ENCODE measurements at regions not wholly inside any gene's neighbourhood (a gene's known extent, or its start where the extent isn't known, plus 50 kb on each side); places are given as distances from the start of the nearest gene placed in this dataset.
"Not testable (repeated sequence)": the region's sequence is repeated elsewhere in the genome, so short reads cannot be mapped to it uniquely, and the experiment has no call there.

DNA sequence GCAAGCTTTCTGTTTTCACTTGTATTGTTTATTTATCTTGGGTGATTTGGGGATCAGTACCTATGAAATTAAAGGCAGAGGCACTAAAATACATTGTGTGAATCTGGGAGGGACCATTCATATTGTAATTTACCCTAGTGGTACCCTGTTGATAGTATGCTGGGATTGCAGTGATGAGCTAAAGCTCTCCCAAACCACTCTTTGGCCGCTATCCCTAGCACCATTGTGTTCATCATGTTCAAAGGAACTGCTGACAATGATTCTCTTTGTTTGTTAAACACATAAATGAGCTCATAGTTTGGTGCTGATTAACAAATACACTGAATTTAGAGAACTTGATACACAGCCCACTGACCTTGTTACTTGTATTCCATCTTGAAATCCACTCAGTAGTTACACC lies 1469.8 kb downstream of the CDH11 start:
- no peaks in the 10 kb centered on the region for H3K4me1 ChIP-seq (ENCODE audit: insufficient read depth, low read length)
- H3K36me3 ChIP-seq (ENCODE audit: insufficient read depth, low read length) = no peaks in the 10 kb centered on the region
- H3K9ac ChIP-seq (ENCODE audit: low read depth, low read length) = no peak overlapping the region
- H3K9me3 ChIP-seq (ENCODE audit: control insufficient read depth, insufficient read depth, low read length) = no peaks in the 10 kb centered on the region

DNA sequence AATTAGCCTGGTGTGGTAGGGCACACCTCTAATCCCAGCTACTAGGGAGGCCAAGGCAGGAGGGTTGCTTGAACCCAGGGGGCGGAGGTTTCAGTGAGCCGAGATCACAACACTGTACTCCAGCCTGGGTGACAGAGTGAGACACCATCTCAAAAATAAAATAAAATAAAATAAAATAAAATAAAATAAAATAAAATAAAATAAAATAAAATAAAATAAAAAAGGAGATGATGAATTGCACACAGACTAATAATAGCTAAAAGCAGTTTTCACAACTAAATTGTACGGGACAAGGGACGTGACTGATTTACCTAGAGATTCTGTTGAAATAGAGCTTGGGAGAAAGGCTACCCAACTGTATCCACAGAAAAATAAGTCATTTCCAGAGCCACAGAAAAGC lies 1471.3 kb downstream of the CDH11 start:
- Histone ChIP-seq H3K36me3 (ENCODE audit: insufficient read depth, low read length) (no peaks in the 10 kb centered on the region), H3K4me1 (ENCODE audit: insufficient read depth, low read length) (no peaks in the 10 kb centered on the region), H3K9ac (ENCODE audit: low read depth, low read length) (no peak overlapping the region), H3K9me3 (ENCODE audit: control insufficient read depth, insufficient read depth, low read length) (no peaks in the 10 kb centered on the region)

DNA sequence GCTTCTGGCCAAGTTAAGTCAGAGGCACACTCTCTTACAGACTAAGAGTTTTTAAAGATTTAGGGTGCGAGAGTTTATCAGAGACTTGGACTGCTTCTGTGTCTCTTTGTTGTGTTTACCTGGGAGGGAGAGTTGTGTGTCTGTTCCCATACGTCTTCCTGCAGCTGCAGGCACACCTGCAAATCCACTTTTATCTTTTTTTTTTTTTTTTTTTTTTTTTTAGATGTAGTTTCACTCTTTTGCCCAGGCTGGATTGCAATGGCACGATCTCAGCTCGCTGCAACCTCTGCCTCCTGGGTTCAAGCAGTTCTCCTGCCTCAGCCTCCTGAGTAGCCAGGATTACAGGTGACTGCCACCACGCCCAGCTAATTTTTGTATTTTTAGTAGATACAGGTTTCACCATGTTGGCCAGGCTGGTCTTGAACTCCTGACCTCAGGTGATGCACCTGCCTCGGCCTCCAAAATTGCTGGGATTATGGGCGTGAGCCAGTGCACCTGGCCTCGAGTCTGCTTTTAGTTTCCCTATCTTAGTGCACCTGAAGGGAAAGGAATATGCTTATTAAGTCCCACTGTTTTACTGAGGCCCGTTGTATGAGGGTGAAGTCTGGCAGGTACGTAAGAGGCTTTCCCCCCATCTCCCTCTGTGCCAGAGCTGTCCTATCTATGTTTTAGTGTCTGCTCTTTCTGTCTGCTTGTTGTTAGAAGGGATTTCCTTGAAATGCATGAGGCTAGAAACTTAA lies 1488.0 kb downstream of the CDH11 start:
- not testable (repeated sequence) for H3K9me3 ChIP-seq (ENCODE audit: control insufficient read depth, insufficient read depth, low read length); H3K9ac ChIP-seq (ENCODE audit: low read depth, low read length); H3K36me3 ChIP-seq (ENCODE audit: insufficient read depth, low read length); H3K4me1 ChIP-seq (ENCODE audit: insufficient read depth, low read length)

DNA sequence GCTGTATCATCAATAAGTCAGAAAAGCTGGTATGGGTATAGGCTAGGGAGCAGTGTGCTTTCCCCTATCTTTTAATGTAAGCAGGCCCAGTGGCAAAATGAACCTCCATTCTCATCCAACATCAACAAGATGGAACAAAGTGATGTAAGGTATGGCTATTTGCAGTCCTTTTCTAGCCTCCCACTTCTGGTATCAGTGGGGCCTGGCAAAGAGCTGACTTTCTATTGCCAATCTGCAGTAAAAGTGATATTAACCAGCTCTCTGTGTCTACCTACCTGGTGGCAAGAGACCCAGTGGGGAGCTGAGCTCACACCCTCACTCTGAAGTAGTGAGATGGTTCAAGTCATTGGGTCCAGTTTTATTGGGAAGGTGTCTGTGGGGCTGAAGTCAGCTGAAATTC lies 1492.6 kb downstream of the CDH11 start:
- H3K9me3 ChIP-seq (ENCODE audit: control insufficient read depth, insufficient read depth, low read length) = no peaks in the 10 kb centered on the region
- H3K36me3 ChIP-seq (ENCODE audit: insufficient read depth, low read length) = no peaks in the 10 kb centered on the region
- H3K4me1 ChIP-seq (ENCODE audit: insufficient read depth, low read length) = no peaks in the 10 kb centered on the region
- no peak overlapping the region for H3K9ac ChIP-seq (ENCODE audit: low read depth, low read length)

DNA sequence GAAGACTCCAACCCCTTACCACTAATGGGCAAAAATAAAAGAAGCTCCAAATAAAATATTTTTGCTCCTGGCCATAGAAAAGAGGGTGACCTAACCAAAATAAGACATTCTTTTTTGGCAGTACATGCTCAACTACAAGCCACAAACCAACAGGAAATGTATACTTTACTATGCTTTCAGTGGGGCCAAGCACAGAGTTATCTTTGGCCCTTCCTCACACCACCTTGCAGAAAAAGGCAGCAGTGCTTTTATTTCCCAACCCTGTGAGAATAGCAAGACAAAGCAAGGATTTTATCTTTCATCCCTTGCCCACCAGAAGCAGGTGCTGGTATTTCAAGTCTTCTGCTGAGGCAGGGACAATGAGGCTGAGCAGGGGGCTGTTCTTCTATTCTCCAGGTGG lies 1493.1 kb downstream of the CDH11 start:
- no peaks in the 10 kb centered on the region for H3K36me3 ChIP-seq (ENCODE audit: insufficient read depth, low read length)
- no peak overlapping the region for H3K9ac ChIP-seq (ENCODE audit: low read depth, low read length)
- no peaks in the 10 kb centered on the region for H3K4me1 ChIP-seq (ENCODE audit: insufficient read depth, low read length)
- H3K9me3 ChIP-seq (ENCODE audit: control insufficient read depth, insufficient read depth, low read length) = no peaks in the 10 kb centered on the region

DNA sequence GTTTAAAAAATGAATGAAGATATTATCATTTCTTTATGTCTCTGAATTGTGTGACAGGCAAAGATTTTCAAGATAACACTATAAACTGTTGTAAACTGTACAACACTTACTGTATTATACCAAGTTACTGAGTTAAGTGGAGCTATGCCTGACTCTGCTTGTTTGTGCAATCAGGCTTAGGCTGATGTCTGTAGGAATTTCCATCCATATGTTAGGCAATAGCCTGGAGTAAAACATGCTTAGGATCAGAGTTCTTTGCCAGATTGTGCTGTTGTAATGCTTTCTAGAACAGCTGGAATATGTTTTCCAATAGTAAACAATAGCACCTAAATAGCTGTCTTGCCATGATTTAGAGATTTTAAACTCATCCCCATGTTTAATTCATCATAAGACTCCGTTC lies 1496.7 kb downstream of the CDH11 start:
- Histone ChIP-seq H3K4me1 (ENCODE audit: insufficient read depth, low read length) (no peaks in the 10 kb centered on the region), H3K9me3 (ENCODE audit: control insufficient read depth, insufficient read depth, low read length) (no peaks in the 10 kb centered on the region), H3K9ac (ENCODE audit: low read depth, low read length) (no peak overlapping the region), H3K36me3 (ENCODE audit: insufficient read depth, low read length) (no peaks in the 10 kb centered on the region)

DNA sequence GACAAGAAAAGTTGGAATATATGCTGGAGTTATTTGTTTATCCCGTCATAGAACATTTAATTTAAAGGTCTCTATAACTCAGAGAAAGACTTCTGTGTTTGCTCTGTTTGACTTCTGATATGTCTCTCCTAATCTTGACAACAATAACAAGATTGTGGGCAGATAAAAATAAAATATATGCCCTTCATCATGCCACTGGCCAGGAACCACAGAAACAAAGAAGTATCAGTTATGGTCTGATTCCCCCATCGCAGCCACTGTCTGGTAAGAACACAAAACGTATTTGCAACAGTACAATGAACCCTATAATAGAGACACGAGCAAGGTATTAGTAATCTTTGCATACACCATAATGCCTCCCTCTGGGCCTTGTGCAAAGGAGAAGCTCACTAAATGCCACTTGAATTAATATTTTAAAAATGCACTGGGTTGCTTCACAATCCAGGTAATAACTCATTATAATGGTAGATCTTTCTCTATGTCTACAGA lies 1498.3 kb downstream of the CDH11 start:
- Histone ChIP-seq H3K9me3 (ENCODE audit: control insufficient read depth, insufficient read depth, low read length) (no peaks in the 10 kb centered on the region), H3K36me3 (ENCODE audit: insufficient read depth, low read length) (no peaks in the 10 kb centered on the region), H3K4me1 (ENCODE audit: insufficient read depth, low read length) (no peaks in the 10 kb centered on the region), H3K9ac (ENCODE audit: low read depth, low read length) (no peak overlapping the region)

DNA sequence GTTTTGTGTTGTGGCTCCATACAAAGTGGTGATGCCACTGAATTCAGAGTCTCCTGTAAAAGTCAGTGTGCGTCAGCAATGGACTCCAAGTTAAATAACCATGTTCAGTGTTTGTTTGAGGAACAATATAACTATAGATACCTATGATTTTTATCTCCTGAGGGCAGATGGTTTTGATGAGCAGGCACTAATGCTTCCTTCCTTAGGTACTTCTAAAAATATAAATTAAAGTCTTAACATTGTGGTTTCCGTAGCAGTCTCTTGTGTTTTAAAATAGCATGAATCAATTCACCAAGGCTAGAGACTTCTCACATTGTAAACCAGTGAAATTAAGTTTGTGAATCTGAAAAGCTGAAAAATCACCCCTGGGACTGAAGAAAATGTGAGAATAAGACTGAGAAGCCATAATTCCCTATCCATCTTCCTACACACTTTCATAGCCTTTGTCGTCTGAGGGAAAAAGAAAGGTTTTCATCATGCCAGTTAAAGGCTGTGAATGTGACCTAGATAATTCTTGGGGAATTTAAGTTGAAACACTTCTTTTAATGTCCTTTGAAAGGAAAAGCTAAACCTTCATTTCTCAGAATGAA lies 1502.9 kb downstream of the CDH11 start:
- Histone ChIP-seq H3K36me3 (ENCODE audit: insufficient read depth, low read length) (no peaks in the 10 kb centered on the region), H3K9me3 (ENCODE audit: control insufficient read depth, insufficient read depth, low read length) (no peaks in the 10 kb centered on the region), H3K4me1 (ENCODE audit: insufficient read depth, low read length) (no peaks in the 10 kb centered on the region), H3K9ac (ENCODE audit: low read depth, low read length) (no peak overlapping the region)

DNA sequence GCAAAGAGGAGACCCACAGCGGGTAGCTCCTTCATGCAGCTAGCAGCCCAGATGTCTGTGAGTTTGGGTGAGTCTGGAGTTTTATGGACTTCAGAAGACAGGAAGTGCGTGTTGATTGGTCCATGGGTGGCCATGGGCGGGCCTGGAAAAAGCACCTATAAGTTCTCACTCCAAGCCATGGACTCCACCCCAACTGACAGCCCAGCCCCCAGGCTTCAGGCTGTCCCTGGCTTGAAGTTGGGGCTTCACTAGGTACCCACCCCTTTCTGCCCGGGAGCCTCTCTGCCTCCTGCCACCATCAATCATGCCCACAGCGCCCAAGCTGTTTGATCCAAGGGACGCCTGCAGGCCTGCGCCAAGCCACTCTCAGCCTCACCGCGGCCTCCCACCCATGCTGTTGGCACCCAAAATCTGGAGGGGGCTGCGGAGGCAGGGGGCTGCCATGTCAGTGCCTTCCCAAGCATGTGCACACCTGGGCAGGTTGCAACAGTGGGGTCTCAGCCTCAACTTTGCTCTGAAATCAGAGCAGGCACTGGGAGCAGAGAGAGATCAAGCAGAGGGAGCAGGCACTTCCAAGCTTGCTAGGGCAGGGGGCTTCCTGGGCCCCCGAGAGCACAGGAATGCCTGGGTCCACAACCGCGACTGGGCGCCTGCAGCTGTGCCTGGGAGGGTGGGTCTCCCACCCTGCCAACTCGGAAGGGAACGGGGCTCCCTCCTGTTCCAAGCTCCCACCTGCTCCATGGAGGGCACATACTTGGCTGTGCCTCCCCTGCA lies 1503.7 kb downstream of the CDH11 start:
- H3K9me3 ChIP-seq (ENCODE audit: control insufficient read depth, insufficient read depth, low read length) = no peaks in the 10 kb centered on the region
- no peaks in the 10 kb centered on the region for H3K36me3 ChIP-seq (ENCODE audit: insufficient read depth, low read length)
- H3K4me1 ChIP-seq (ENCODE audit: insufficient read depth, low read length) = no peaks in the 10 kb centered on the region
- peak overlapping the region; percentile 61; the same call in 1 of the 2 replicates for H3K9ac ChIP-seq (ENCODE audit: low read depth, low read length)

DNA sequence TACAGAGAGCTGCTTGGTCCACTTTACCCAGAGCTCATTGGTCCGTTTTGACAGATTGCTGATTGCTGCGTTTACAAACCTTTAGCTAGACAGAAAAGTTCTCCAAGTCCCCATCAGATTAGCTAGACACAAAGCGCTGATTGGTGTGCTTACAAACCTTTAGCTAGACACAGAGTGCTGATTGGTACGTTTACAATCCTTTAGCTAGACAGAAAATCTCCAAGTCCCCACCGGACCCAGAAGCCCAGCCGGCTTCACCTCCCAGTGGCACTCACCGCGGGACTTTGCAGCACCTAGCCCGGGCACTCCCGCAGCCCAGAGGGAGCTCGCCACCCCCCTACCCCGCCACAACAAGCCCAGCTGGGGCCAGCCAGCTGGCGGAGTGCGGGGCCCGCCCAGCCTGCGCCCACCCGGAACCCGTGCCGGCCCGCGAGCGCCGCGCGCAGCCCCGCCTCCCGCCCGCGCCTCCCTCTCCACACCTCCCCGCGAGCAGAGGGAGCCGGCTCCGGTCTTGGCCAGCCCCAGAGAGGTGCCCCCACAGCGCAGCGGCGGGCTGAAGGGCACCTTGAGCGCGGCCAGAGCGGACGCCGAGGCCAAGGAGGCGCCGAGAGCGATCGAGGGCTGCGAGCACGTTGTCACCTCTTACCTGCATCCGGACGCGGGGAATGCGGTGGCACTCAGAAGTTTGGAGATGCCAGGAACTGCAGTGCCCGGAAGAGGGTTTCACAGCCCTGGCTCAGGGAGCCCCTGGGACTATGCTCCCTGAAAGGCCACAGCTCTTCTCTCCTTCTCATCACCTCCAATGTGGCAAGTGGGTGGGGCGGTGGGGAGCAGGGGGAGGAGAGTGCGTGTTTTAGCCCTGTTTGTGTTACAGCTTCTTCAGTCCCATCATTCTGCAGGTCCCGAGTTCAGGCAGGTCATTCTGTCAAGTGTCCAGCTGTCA lies 1504.5 kb downstream of the CDH11 start:
- Histone ChIP-seq H3K9me3 (ENCODE audit: control insufficient read depth, insufficient read depth, low read length) (no peaks in the 10 kb centered on the region), H3K4me1 (ENCODE audit: insufficient read depth, low read length) (no peaks in the 10 kb centered on the region), H3K9ac (ENCODE audit: low read depth, low read length) (peak overlapping the region; percentile 61; the same call in 1 of the 2 replicates), H3K36me3 (ENCODE audit: insufficient read depth, low read length) (no peaks in the 10 kb centered on the region)

DNA sequence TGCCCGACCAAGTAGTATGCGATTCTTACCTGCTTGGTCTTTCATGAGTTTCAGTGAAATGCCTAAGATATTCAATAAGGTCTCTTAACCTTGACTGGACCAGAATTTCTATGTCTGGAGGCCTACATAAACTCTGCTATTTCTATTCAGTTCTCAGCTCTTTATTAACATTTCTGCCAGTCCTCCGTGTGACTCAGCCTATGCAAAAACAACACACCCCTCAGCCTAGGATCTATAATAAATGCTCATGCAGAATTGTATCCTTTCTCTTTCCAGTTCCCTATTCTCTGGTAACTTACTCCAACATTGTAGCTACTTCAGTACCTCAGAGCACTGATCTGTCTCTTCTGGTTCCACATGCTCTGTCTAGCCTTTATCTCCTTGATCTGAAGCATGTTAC lies 1507.4 kb downstream of the CDH11 start:
- H3K36me3 ChIP-seq (ENCODE audit: insufficient read depth, low read length) = no peaks in the 10 kb centered on the region
- no peaks in the 10 kb centered on the region for H3K9me3 ChIP-seq (ENCODE audit: control insufficient read depth, insufficient read depth, low read length)
- no peaks in the 10 kb centered on the region for H3K4me1 ChIP-seq (ENCODE audit: insufficient read depth, low read length)
- no peak overlapping the region for H3K9ac ChIP-seq (ENCODE audit: low read depth, low read length)

DNA sequence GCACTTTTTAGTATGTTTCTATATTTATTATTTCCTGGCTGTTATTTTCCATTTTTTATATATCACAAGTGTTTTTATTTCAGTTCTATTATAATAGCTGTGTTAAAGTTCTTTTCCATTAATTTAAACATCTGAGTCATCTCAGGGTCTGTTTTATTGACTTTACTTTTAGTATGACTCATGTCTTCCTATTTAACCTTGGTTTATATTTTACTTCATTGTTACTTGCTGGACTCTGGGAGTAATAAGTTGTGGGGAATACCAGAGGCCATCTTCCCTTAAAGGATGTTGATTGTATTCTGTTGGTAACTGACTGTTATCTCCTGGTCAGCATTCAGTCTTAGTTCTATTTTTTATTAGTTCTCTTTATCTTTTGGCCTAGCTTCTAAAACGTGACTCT lies 1508.2 kb downstream of the CDH11 start:
- Histone ChIP-seq H3K9me3 (ENCODE audit: control insufficient read depth, insufficient read depth, low read length) (no peaks in the 10 kb centered on the region), H3K9ac (ENCODE audit: low read depth, low read length) (no peak overlapping the region), H3K4me1 (ENCODE audit: insufficient read depth, low read length) (no peaks in the 10 kb centered on the region), H3K36me3 (ENCODE audit: insufficient read depth, low read length) (no peaks in the 10 kb centered on the region)

DNA sequence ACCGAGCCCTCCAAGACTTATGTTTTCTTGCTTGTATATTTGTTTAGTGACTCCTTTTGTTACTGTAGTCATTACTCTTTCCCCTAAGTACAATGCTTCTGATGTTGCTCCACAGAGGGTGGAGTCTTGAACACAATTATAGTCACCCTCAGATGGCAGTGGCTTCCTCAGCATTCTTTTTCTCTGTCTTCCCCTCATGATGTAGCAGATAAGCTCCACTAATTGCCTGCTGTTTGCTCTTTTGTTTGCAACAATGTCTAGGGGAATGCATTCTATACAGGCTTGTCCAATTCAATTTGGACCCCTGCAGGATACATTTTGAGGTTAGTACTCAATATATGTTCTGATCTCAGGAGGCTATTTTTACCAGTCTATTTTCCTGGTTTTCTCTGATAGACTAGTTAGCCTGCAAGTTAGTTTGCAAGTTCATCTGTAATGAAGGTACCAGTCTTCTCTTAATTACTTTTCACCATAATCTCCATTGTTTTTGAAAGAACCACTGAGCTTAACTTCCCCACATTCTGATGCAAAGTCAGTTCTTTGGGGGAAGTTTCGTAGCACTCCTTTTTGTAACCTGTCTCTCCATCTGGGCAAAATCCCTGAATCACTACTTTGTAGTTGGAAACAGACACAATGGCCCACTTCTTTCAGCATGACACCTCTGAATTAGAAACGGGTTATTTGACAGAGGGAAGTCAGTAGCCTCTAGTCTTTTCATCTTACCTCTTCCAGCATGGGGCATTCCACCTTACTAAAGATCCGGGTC lies 1509.2 kb downstream of the CDH11 start:
- no peaks in the 10 kb centered on the region for H3K4me1 ChIP-seq (ENCODE audit: insufficient read depth, low read length)
- no peaks in the 10 kb centered on the region for H3K9me3 ChIP-seq (ENCODE audit: control insufficient read depth, insufficient read depth, low read length)
- no peak overlapping the region for H3K9ac ChIP-seq (ENCODE audit: low read depth, low read length)
- H3K36me3 ChIP-seq (ENCODE audit: insufficient read depth, low read length) = no peaks in the 10 kb centered on the region
